K562 (cell line): ENCODE measurements at regions not wholly inside any gene's neighbourhood (a gene's known extent, or its start where the extent isn't known, plus 50 kb on each side); places are given as distances from the start of the nearest gene placed in this dataset.

Source experiments
- ATAC-seq: fragments of 200-7000 bp; cut with Tn5 transposase; 3 replicates; pipeline ENCODE4 v1.9.1; 2020; ENCODE audit warnings: moderate library complexity
- BruUV-seq: library from RNA; stranded (reverse); fragments of 400-500 nt; replicated peaks from 2 replicates; lab custom pipeline; 2021; lab: Mats Ljungman, UMichigan
- CTCF ChIA-PET: fragments of 300-600 bp; formaldehyde crosslinking; extraction: SDS; loops from one replicate; lab custom pipeline; 2021; ENCODE audit warnings: low intra/inter-chr PET ratio; lab: Yijun Ruan, JAX
- POLR2A ChIA-PET: fragments of 300-600, 350-650 bp; sonication (Branson Sonifier 250); formaldehyde crosslinking; extraction: SDS; loops from one replicate; lab custom pipeline; 2021; ENCODE audit warnings: antibody characterized with exemption, inconsistent platforms; lab: Yijun Ruan, JAX
- DNase-seq, 4 experiments: peaks; one replicate each; pipeline versions ENCODE4 v3.0.0 to v3.0.0-alpha.2; 2011 to 2018; ENCODE audit warnings: low spot score in 3 of 4, mixed read lengths in 3 of 4; ENCODE audit errors: extremely low read depth in 1 of 4
- FAIRE-seq: peaks from 2 replicates; lab custom pipeline; 2011; peaks lifted over from hg19 to GRCh38; lab: Jason Lieb, UNC
- H2AFZ ChIP-seq: 2 replicates; pipeline ENCODE4 v1.6.0; 2011; ENCODE audit warnings: low read depth, low read length, control low read depth, inconsistent platforms
- H3K27ac ChIP-seq: fragments of 200-600 bp; 3 replicates; pipeline ENCODE4 v1.8.0; 2011; ENCODE audit warnings: low read depth, mild to moderate bottlenecking, control low read depth, inconsistent platforms, low read length, moderate library complexity, mixed read lengths; ENCODE audit errors: extremely low read depth
- H3K27me3 ChIP-seq, 2 experiments: fragments of 300-600 bp in 1 of 2; 2 replicates in 1 of 2; 3 replicates in 1 of 2; pipeline versions ENCODE4 v1.6.0 to v1.8.0; 2011; ENCODE audit warnings: inconsistent platforms in 2 of 2, low read length in 2 of 2, mild to moderate bottlenecking in 1 of 2, mixed read lengths in 1 of 2, moderate library complexity in 1 of 2; ENCODE audit not compliant: control insufficient read depth in 2 of 2, insufficient read depth in 2 of 2
- H3K36me3 ChIP-seq: fragments of 300-600 bp; 3 replicates; pipeline ENCODE4 v1.8.0; 2011; ENCODE audit warnings: mild to moderate bottlenecking, low read length, inconsistent platforms; ENCODE audit not compliant: control insufficient read depth, insufficient read depth
- H3K4me1 ChIP-seq, 2 experiments: fragments of 200-600 bp in 1 of 2; replicated peaks in 1 of 2; 2 replicates in 1 of 2; 3 replicates in 1 of 2; pipeline versions ENCODE4 v1.5.1 to v1.8.0; 2011; ENCODE audit warnings: inconsistent platforms in 2 of 2, low read length in 2 of 2, mild to moderate bottlenecking in 1 of 2, mixed read lengths in 1 of 2, moderate library complexity in 1 of 2; ENCODE audit not compliant: control insufficient read depth in 2 of 2, insufficient read depth in 2 of 2
- H3K4me2 ChIP-seq: 2 replicates; pipeline ENCODE4 v1.6.1; 2011; ENCODE audit warnings: low read length, control low read depth, inconsistent platforms, mixed read lengths; ENCODE audit not compliant: insufficient read depth
- H3K4me3 ChIP-seq: fragments of 200-600 bp; sonication (generic), shearing (Covaris generic); 2 replicates; pipeline ENCODE4 v1.5.1; 2016; ENCODE audit warnings: control low read depth, inconsistent platforms
- H3K79me2 ChIP-seq: fragments of 200-600 bp; 3 replicates; pipeline ENCODE4 v1.8.0; 2011; ENCODE audit warnings: low read length, inconsistent platforms; ENCODE audit not compliant: control insufficient read depth, insufficient read depth
- H3K9ac ChIP-seq, 2 experiments: 2 replicates each; pipeline versions ENCODE4 v1.6.0 to v1.6.1; 2011; ENCODE audit warnings: low read depth in 2 of 2, low read length in 2 of 2, control low read depth in 1 of 2, inconsistent platforms in 1 of 2, mild to moderate bottlenecking in 1 of 2, mixed read lengths in 1 of 2; ENCODE audit not compliant: insufficient read depth in 1 of 2
- H3K9me1 ChIP-seq: one replicate; pipeline ENCODE4 v1.6.0; 2011; ENCODE audit warnings: inconsistent platforms, mild to moderate bottlenecking, low read length, moderate library complexity; ENCODE audit not compliant: control insufficient read depth, insufficient read depth
- H3K9me3 ChIP-seq: replicated peaks from 2 replicates; pipeline ENCODE4 v1.5.1; 2011; ENCODE audit warnings: low read depth, low read length, inconsistent platforms; ENCODE audit not compliant: control insufficient read depth, insufficient read depth
- H4K20me1 ChIP-seq: replicated peaks from 2 replicates; pipeline ENCODE4 v1.6.1; 2011; ENCODE audit warnings: low read length, inconsistent platforms, mixed read lengths; ENCODE audit not compliant: control insufficient read depth, insufficient read depth
- ARID1B ChIP-seq: fragments of 450-650 bp; IDR thresholded peaks from 2 replicates; pipeline ENCODE4 v1.6.1; 2016; ENCODE audit warnings: antibody characterized with exemption, mild to moderate bottlenecking, inconsistent platforms
- ATF1 ChIP-seq, 2 experiments: fragments of 450-650 bp in 1 of 2; IDR thresholded peaks; 2 replicates each; pipeline ENCODE4 v1.6.1; 2016; ENCODE audit warnings: missing compliant biosample characterization in 1 of 2, missing genetic modification characterization in 1 of 2
- ATF3 ChIP-seq, 2 experiments: fragments of 450-650 bp in 1 of 2; sonication (generic) in 1 of 2; formaldehyde crosslinking in 1 of 2; IDR thresholded peaks in 1 of 2; conservative IDR thresholded peaks in 1 of 2; 2 replicates each; pipeline versions ENCODE4 v1.6.1 to v1.8.1; 2016 to 2023; ENCODE audit warnings: mild to moderate bottlenecking in 2 of 2, moderate library complexity in 2 of 2, inconsistent platforms in 1 of 2, missing genetic modification reagents in 1 of 2
- ATF7 ChIP-seq: fragments of 450-650 bp; IDR thresholded peaks from 2 replicates; pipeline ENCODE4 v1.7.1; 2014; ENCODE audit warnings: mild to moderate bottlenecking, moderate library complexity
- CREB1 ChIP-seq, 2 experiments: sonication (generic) in 1 of 2; formaldehyde crosslinking in 1 of 2; IDR thresholded peaks; 2 replicates each; pipeline versions ENCODE4 v1.6.1 to v1.8.0; 2012 to 2022; ENCODE audit warnings: inconsistent platforms in 1 of 2, mild to moderate bottlenecking in 1 of 2, missing genetic modification reagents in 1 of 2, moderate library complexity in 1 of 2
- CREM ChIP-seq: IDR thresholded peaks from 2 replicates; pipeline ENCODE4 v1.6.1; 2014; ENCODE audit warnings: antibody characterized with exemption, low read depth
- ESRRA ChIP-seq: fragments of 450-650 bp; IDR thresholded peaks from 2 replicates; pipeline ENCODE4 v1.6.1; 2014; ENCODE audit warnings: low read depth, mild to moderate bottlenecking, moderate library complexity, borderline replicate concordance
- FOXA1 ChIP-seq: fragments of 450-650 bp; IDR thresholded peaks from 2 replicates; pipeline ENCODE4 v1.6.1; 2016; ENCODE audit warnings: mild to moderate bottlenecking, borderline replicate concordance
- FOXA3 ChIP-seq, 2 experiments: fragments of 450-650 bp in 1 of 2; sonication (generic) in 1 of 2; formaldehyde crosslinking; IDR thresholded peaks in 1 of 2; conservative IDR thresholded peaks in 1 of 2; 2 replicates each; pipeline versions ENCODE4 v1.4.0 to v1.8.0; 2020 to 2022; ENCODE audit warnings: mild to moderate bottlenecking in 2 of 2, missing genetic modification reagents in 1 of 2
- FOXK2 ChIP-seq, 2 experiments: fragments of 450-650 bp; IDR thresholded peaks in 1 of 2; conservative IDR thresholded peaks in 1 of 2; 2 replicates each; pipeline ENCODE4 v1.6.1; 2016; ENCODE audit warnings: low read depth in 2 of 2, mild to moderate bottlenecking in 1 of 2
- HMG20B ChIP-seq: fragments of 250-450 bp; sonication (Bioruptor Pico); IDR thresholded peaks from 2 replicates; pipeline ENCODE4 v1.5.0; 2021; ENCODE audit warnings: mild to moderate bottlenecking
- JUN ChIP-seq, 2 experiments: sonication (generic) in 1 of 2; formaldehyde crosslinking in 1 of 2; IDR thresholded peaks; 2 replicates each; pipeline versions ENCODE4 v1.6.1 to v1.8.0; 2012 to 2022; ENCODE audit warnings: borderline replicate concordance in 2 of 2, mild to moderate bottlenecking in 2 of 2, improper control_type of control experiment in 1 of 2, low read depth in 1 of 2, low read length in 1 of 2, missing genetic modification reagents in 1 of 2
- JUND ChIP-seq, 2 experiments: IDR thresholded peaks; 2 replicates in 1 of 2; 3 replicates in 1 of 2; pipeline ENCODE4 v1.6.1; 2011; ENCODE audit warnings: borderline replicate concordance in 2 of 2, low read depth in 2 of 2, low read length in 2 of 2, improper control_type of control experiment in 1 of 2, missing biosample characterization in 1 of 2, missing genetic modification characterization in 1 of 2, missing genetic modification reagents in 1 of 2
- KLF16 ChIP-seq: IDR thresholded peaks from 2 replicates; pipeline ENCODE4 v1.6.1; 2016; ENCODE audit warnings: antibody characterized with exemption
- SPI1 ChIP-seq: IDR thresholded peaks from 2 replicates; pipeline ENCODE4 v1.6.1; 2011; ENCODE audit warnings: low read depth, low read length, control low read depth, borderline replicate concordance
- TARDBP ChIP-seq: fragments of 450-650 bp; IDR thresholded peaks from 2 replicates; pipeline ENCODE4 v1.6.1; 2016
- ZBTB2 ChIP-seq: fragments of 450-650 bp; IDR thresholded peaks from 2 replicates; pipeline ENCODE4 v1.6.1; 2016; ENCODE audit warnings: antibody characterized with exemption
- WGBS: fragments of 100-300 bp; shearing (Covaris generic); methylation state at CpG from one replicate; pipeline ENCODE4 v1.1.6; 2016; ENCODE audit warnings: low coverage, mixed read lengths; ENCODE audit not compliant: insufficient coverage; ENCODE audit errors: missing lambda C conversion rate; 5-methylcytosine and 5-hydroxymethylcytosine counted together
- in situ Hi-C: fragments of 300-500 bp; cut with MboI; formaldehyde crosslinking; loops from 4 replicates; pipeline ENCODE4 v1.15.0; 2018; ENCODE audit warnings: inconsistent platforms, mixed read lengths
- intact Hi-C: fragments of 100-400 bp; cut with micrococcal nuclease; formaldehyde crosslinking; loops from 2 replicates; pipeline ENCODE4 v1.14.2; 2022

- intact Hi-C loops (no loop called here), in situ Hi-C loops (no loop called here)
- FAIRE-seq (no peak), ATAC-seq (no peak), DNase-seq (no peak)
- no peak overlapping the region for H3K9ac ChIP-seq
- no peaks in the 10 kb centered on the region for H3K9me3 ChIP-seq
- POLR2A ChIA-PET, result interaction anchor here (1.0 kb wide), 1 partner anchor 16 kb away, joined by 3 read pairs; no protein-coding TSS in a partner anchor
- H3K4me3 ChIP-seq, result no peak overlapping the region
- 27% methylated on average over 6 of the region's 6 CpGs for WGBS
- H3K4me1 ChIP-seq, result no peaks in the 10 kb centered on the region
- peak; percentile 79 for TF ChIP-seq CREM
- 0 out of 2 replicates have a peak, but pooled peaks have one; percentile 30 for TF ChIP-seq FOXA1
- peak; percentile 35; the same call in 1 of the 2 replicates for TF ChIP-seq ARID1B
- TF ChIP-seq FOXA3 (CRISPR knock-in tag; conservative IDR thresholded peaks at IDR 0.05 in 1 of 2, IDR thresholded peaks at IDR 0.05 in 1 of 2), result peak; percentile 93 to 94
- peak; percentile 80 for TF ChIP-seq JUND (IDR thresholded peaks at IDR 0.05; ENCODE audit: borderline replicate concordance, low read depth, low read length)
- TF ChIP-seq JUND (tag; IDR thresholded peaks at IDR 0.05; ENCODE audit: borderline replicate concordance, low read depth, low read length), result peak; percentile 84
- TF ChIP-seq TARDBP, result no peak
- no peak for TF ChIP-seq KLF16
- peak in 1 of 2 experiments; percentile 50; a peak in 1 of 4 replicates for TF ChIP-seq FOXK2 (conservative IDR thresholded peaks at IDR 0.05 in 1 of 2, IDR thresholded peaks at IDR 0.05 in 1 of 2; ENCODE audit: low read depth in 2 of 2)
- peak; percentile 94 for TF ChIP-seq ATF7
- peak; percentile 65; the same call in 1 of the 2 replicates for TF ChIP-seq JUN (IDR thresholded peaks at IDR 0.05; ENCODE audit: borderline replicate concordance, low read depth, low read length)
- no peak for TF ChIP-seq JUN (CRISPR knock-in tag; IDR thresholded peaks at IDR 0.05; ENCODE audit: borderline replicate concordance)
- 0 out of 2 replicates have a peak, but pooled peaks have one; percentile 50 for TF ChIP-seq ESRRA
- no peak for TF ChIP-seq ZBTB2
- no peak for TF ChIP-seq ATF1 (CRISPR knock-in tag; IDR thresholded peaks at IDR 0.05)
- peak; percentile 75 for TF ChIP-seq ATF1 (tag; IDR thresholded peaks at IDR 0.05)
- no peak for TF ChIP-seq HMG20B (CRISPR knock-in tag)
- no peak for TF ChIP-seq CREB1 (IDR thresholded peaks at IDR 0.05)
- TF ChIP-seq CREB1 (CRISPR knock-in tag; IDR thresholded peaks at IDR 0.05), result peak; percentile 61
- TF ChIP-seq SPI1, result no peak
- TF ChIP-seq ATF3 (IDR thresholded peaks at IDR 0.05), result peak; percentile 88
- TF ChIP-seq ATF3 (CRISPR knock-in tag; conservative IDR thresholded peaks at IDR 0.05), result no peak
- no peaks in the 10 kb centered on the region for H3K36me3 ChIP-seq
- H3K4me2 ChIP-seq, result no peak overlapping the region
- H3K9me1 ChIP-seq, result no peaks in the 10 kb centered on the region
- CTCF ChIA-PET, result no interaction called here
- no peak overlapping the region for H2AFZ ChIP-seq
- H3K79me2 ChIP-seq, result no peaks in the 10 kb centered on the region
- H3K27me3 ChIP-seq, result no peaks in the 10 kb centered on the region
- no peak overlapping the region for H3K27ac ChIP-seq
- no peaks in the 10 kb centered on the region for H4K20me1 ChIP-seq
- no TSS peak for BruUV-seq
Observed at GRCh38 chr12:46492471-46493085, 120.0 kb upstream of the SLC38A2 start.
